Astrocyte (in vitro differentiated cells and primary cell): ENCODE measurements at regions not wholly inside any gene's neighbourhood (a gene's known extent, or its start where the extent isn't known, plus 50 kb on each side); places are given as distances from the start of the nearest gene placed in this dataset.

Experiments used
- EZH2 ChIP-seq: IDR thresholded peaks from 2 replicates; pipeline ENCODE4 v1.6.1; 2012; ENCODE audit warnings: mild to moderate bottlenecking, low read length, inconsistent platforms; ENCODE audit not compliant: insufficient read depth
- TF ChIP-seq, protein P1 (sequence below): IDR thresholded peaks from 2 replicates; pipeline ENCODE4 v1.5.1; 2011; ENCODE audit warnings: low read depth, mild to moderate bottlenecking, inconsistent platforms, low read length, moderate library complexity; ENCODE audit not compliant: insufficient read depth

DNA sequence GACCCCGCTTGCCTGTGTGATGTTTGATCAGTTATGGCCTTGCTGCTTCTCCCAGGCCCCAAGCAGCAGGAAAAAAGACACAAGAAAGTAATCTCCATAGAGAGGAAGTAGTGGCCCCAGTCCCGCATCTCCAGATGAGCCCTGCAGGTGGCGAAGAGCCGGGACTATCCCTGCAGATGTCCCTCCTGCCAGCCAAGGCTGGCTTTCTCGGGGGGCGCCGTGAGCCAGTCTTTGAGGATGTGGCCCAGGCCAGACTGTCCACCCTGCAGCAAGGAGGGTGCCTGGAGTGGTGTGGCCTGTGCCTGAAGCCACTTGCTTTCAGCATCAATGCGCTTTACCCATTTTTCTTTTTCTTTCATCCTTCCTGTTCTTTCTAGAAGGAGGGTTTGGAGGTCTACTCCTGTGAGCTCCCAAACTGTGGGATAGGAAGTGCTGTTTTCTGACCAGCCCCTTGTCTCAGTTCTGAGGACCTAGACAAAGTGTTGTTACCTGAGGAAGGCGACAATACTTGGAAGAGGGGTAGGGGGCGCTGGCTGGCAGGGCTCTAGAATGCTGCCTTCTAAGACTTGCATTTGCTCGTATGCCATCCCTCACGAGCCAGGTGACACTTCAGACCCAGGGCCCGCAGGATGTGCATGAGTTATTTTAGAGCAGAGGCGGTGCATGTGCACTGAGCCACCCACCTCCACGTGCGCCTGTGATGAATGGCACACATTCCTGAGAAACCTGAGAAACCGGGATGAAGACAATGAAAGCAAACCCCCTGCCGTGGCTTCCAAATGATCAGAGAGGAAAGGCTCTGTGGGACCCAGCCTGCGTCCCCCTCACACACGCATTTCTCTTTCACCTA lies 255.8 kb downstream of the FBXO15 start:
- TF ChIP-seq, protein P1, sequence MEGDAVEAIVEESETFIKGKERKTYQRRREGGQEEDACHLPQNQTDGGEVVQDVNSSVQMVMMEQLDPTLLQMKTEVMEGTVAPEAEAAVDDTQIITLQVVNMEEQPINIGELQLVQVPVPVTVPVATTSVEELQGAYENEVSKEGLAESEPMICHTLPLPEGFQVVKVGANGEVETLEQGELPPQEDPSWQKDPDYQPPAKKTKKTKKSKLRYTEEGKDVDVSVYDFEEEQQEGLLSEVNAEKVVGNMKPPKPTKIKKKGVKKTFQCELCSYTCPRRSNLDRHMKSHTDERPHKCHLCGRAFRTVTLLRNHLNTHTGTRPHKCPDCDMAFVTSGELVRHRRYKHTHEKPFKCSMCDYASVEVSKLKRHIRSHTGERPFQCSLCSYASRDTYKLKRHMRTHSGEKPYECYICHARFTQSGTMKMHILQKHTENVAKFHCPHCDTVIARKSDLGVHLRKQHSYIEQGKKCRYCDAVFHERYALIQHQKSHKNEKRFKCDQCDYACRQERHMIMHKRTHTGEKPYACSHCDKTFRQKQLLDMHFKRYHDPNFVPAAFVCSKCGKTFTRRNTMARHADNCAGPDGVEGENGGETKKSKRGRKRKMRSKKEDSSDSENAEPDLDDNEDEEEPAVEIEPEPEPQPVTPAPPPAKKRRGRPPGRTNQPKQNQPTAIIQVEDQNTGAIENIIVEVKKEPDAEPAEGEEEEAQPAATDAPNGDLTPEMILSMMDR = no peak
- no peak for TF ChIP-seq EZH2
